ENCODE measurements at regions not wholly inside any gene's neighbourhood (a gene's known extent, or its start where the extent isn't known, plus 50 kb on each side); places are given as distances from the start of the nearest gene placed in this dataset.

GRCh38 chr14:83908419-83908818 is 1621.5 kb upstream of the FLRT2 start:
- CTCF ChIA-PET, result no interaction called here
- Histone ChIP-seq H3K27me3 (ENCODE audit: control insufficient read depth, insufficient read depth, low read length) (no peaks in the 10 kb centered on the region), H3K4me1 (ENCODE audit: control insufficient read depth, insufficient read depth, low read length) (no peaks in the 10 kb centered on the region), H3K9me3 (ENCODE audit: control insufficient read depth, insufficient read depth, low read depth, low read length) (no peaks in the 10 kb centered on the region), H3K36me3 (ENCODE audit: control insufficient read depth, insufficient read depth, low read length) (no peaks in the 10 kb centered on the region), H3K27ac (ENCODE audit: low read length) (no peak overlapping the region), H3K4me3 (ENCODE audit: low read depth in 2 of 2, low read length in 2 of 2) (no peak overlapping the region)
- intact Hi-C loops (cut with micrococcal nuclease; ENCODE audit: unreplicated experiment), result no loop called here
- POLR2A ChIA-PET, result no interaction called here
- BruUV-seq (replicated peaks), result no TSS peak
- DNase-seq (ENCODE audit: low read depth, low spot score), result no peak
- in situ Hi-C loops (cut with HindIII; ENCODE audit: low pct_unique_long_range_greater_than_20kb, low sequenced_read_pairs), result no loop called here
- no peak for ATAC-seq
- TF ChIP-seq TCF7L2 (IDR thresholded peaks at IDR 0.05; ENCODE audit: low read depth, low read length) (no peak), REST (IDR thresholded peaks at IDR 0.05; ENCODE audit: insufficient read depth in 1 of 2, low read depth in 2 of 2, low read length in 1 of 2) (no peak), CTCF (IDR thresholded peaks at IDR 0.05) (no peak), SIN3A (IDR thresholded peaks at IDR 0.05; ENCODE audit: borderline replicate concordance, insufficient read depth, low read depth, low read length) (no peak), POLR2AphosphoS5 (IDR thresholded peaks at IDR 0.05; ENCODE audit: low read depth, low read length) (no peak)

GRCh38 chr14:83909507-83909906 is 1620.4 kb upstream of the FLRT2 start:
- intact Hi-C loops (cut with micrococcal nuclease; ENCODE audit: unreplicated experiment) (no loop called here), in situ Hi-C loops (cut with HindIII; ENCODE audit: low pct_unique_long_range_greater_than_20kb, low sequenced_read_pairs) (no loop called here)
- DNase-seq (ENCODE audit: low read depth, low spot score) (no peak), ATAC-seq (no peak)
- no peak overlapping the region for H3K4me3 ChIP-seq (ENCODE audit: low read depth in 2 of 2, low read length in 2 of 2)
- H3K27me3 ChIP-seq (ENCODE audit: control insufficient read depth, insufficient read depth, low read length), result no peaks in the 10 kb centered on the region
- H3K36me3 ChIP-seq (ENCODE audit: control insufficient read depth, insufficient read depth, low read length), result no peaks in the 10 kb centered on the region
- TF ChIP-seq POLR2AphosphoS5 (IDR thresholded peaks at IDR 0.05; ENCODE audit: low read depth, low read length) (no peak), CTCF (IDR thresholded peaks at IDR 0.05) (no peak), REST (IDR thresholded peaks at IDR 0.05; ENCODE audit: insufficient read depth in 1 of 2, low read depth in 2 of 2, low read length in 1 of 2) (no peak), TCF7L2 (IDR thresholded peaks at IDR 0.05; ENCODE audit: low read depth, low read length) (no peak), SIN3A (IDR thresholded peaks at IDR 0.05; ENCODE audit: borderline replicate concordance, insufficient read depth, low read depth, low read length) (no peak)
- H3K4me1 ChIP-seq (ENCODE audit: control insufficient read depth, insufficient read depth, low read length), result no peaks in the 10 kb centered on the region
- ChIA-PET CTCF (no interaction called here), POLR2A (no interaction called here)
- H3K27ac ChIP-seq (ENCODE audit: low read length), result no peak overlapping the region
- no peaks in the 10 kb centered on the region for H3K9me3 ChIP-seq (ENCODE audit: control insufficient read depth, insufficient read depth, low read depth, low read length)
- no TSS peak for BruUV-seq (replicated peaks)
